AG04450 (cell line): ENCODE measurements at regions not wholly inside any gene's neighbourhood (a gene's known extent, or its start where the extent isn't known, plus 50 kb on each side); places are given as distances from the start of the nearest gene placed in this dataset.

Experiments
- CTCF ChIA-PET: fragments of 300-600, 350-600 bp; formaldehyde crosslinking; extraction: SDS; loops from one replicate; lab custom pipeline; 2022; ENCODE audit warnings: antibody characterized with exemption, inconsistent platforms; lab: Charles Lee
- POLR2A ChIA-PET: fragments of 350-600 bp; formaldehyde crosslinking; extraction: SDS; loops from one replicate; lab custom pipeline; 2021; ENCODE audit warnings: antibody characterized with exemption, inconsistent platforms; lab: Yijun Ruan, JAX
- DNase-seq: peaks from one replicate; pipeline ENCODE4 v3.0.0-alpha.2; 2011; ENCODE audit warnings: low read depth, low spot score
- H3K27ac ChIP-seq: one replicate; pipeline ENCODE4 v1.5.1; 2012; ENCODE audit warnings: low read depth, low read length, control low read depth
- H3K27me3 ChIP-seq: one replicate; pipeline ENCODE4 v1.6.0; 2012; ENCODE audit warnings: low read length; ENCODE audit not compliant: control insufficient read depth, insufficient read depth
- H3K4me3 ChIP-seq: 2 replicates; pipeline ENCODE4 v1.5.1; 2011; ENCODE audit warnings: mild to moderate bottlenecking, low read depth, low read length, control low read depth
- H3K9me3 ChIP-seq: 2 replicates; pipeline ENCODE4 v1.5.1; 2012; ENCODE audit warnings: low read length; ENCODE audit not compliant: control insufficient read depth, insufficient read depth
- TF ChIP-seq, protein P1 (sequence below): IDR thresholded peaks from 2 replicates; pipeline ENCODE4 v1.5.1; 2011; ENCODE audit warnings: low read depth, low read length, control low read depth, inconsistent platforms

DNA sequence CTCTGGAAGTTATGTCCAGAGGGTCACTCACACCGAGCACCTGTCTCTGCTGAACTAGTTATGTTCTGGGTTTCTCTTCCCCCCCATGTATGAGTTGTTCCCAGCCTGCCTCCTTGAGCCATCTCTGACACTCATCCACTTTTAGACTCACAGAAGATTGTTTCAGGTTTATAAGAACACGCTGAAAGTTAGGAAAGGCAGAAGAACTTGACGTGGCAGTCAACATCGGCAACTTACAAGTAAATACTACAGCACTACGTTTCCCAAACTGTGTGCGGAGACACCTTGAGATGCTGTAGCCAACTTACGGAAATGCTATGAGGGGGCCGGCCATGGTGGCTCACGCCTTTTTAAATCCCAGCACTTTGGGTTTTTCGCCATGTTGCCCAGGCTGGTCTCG, 318.0 kb downstream of the ZNF621 start:
- DNase-seq: no peak
- H3K4me3 ChIP-seq: no peak overlapping the region
- H3K27me3 ChIP-seq: no peaks in the 10 kb centered on the region
- H3K9me3 ChIP-seq: no peaks in the 10 kb centered on the region
- TF ChIP-seq, protein P1, sequence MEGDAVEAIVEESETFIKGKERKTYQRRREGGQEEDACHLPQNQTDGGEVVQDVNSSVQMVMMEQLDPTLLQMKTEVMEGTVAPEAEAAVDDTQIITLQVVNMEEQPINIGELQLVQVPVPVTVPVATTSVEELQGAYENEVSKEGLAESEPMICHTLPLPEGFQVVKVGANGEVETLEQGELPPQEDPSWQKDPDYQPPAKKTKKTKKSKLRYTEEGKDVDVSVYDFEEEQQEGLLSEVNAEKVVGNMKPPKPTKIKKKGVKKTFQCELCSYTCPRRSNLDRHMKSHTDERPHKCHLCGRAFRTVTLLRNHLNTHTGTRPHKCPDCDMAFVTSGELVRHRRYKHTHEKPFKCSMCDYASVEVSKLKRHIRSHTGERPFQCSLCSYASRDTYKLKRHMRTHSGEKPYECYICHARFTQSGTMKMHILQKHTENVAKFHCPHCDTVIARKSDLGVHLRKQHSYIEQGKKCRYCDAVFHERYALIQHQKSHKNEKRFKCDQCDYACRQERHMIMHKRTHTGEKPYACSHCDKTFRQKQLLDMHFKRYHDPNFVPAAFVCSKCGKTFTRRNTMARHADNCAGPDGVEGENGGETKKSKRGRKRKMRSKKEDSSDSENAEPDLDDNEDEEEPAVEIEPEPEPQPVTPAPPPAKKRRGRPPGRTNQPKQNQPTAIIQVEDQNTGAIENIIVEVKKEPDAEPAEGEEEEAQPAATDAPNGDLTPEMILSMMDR: no peak
- H3K27ac ChIP-seq: no peak overlapping the region
- CTCF ChIA-PET: no interaction called here
- POLR2A ChIA-PET: no interaction called here

DNA sequence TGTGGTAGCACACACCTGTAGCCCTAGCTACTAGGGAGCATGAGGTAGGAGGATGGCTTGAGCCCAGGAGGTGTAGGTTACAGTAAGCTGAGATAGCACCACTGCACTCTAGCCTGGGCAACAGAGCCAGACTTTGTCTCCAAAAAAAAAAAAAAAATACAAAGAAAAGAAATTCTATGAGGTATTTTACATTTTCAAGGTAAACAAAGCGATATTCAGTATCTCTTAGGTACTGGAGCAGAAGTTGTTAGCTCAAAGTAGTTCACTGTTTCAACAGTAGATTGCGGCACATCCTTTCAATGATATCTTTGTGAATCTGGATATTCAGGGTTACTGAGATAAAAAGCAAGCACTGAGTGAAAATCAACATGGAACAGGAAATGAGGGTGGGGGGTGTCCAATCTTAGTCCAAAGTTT, 318.5 kb downstream of the ZNF621 start:
- H3K4me3 ChIP-seq: no peak overlapping the region
- CTCF ChIA-PET: interaction anchor here (0.6 kb wide), 1 partner anchor 240 kb away, joined by 3 read pairs; no protein-coding TSS in a partner anchor
- no peak for DNase-seq
- H3K9me3 ChIP-seq: no peaks in the 10 kb centered on the region
- TF ChIP-seq, protein P1: no peak
- H3K27ac ChIP-seq: no peak overlapping the region
- POLR2A ChIA-PET: no interaction called here
- no peaks in the 10 kb centered on the region for H3K27me3 ChIP-seq

DNA sequence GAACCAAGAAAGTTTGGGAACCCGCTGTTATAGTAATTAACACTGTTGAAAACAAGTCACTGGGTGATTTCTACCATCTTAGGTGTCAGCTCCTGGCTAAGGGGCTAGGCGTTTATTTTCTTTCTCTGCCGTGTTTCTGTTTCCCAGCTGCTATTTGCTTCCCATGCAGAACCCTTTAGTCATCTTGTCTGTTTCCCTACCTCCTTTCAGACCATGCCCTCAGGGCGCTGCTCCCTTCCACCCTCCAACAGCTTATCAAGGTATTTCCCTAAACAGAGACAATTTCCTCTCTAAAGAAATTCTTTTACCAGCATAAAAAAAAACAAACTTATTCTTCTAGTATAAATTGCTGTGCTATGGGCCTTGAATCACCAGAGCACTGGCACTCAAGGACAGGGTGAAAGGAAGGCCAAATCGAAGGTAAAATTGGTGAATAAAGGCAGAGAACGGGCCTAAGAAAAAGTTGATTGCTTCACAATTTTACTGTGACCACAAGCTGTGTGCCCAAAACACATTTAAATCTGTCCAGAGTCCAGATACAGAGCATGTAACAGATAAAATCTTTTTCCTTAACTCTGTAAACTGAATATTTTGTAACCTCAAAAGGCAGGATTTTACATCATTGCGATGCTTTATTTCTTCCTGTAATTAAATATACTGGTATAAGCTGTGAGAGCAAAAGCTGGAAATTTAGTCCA, 319.2 kb downstream of the ZNF621 start:
- ChIA-PET CTCF (interaction anchor here (0.6 kb wide), 1 partner anchor 241 kb away, joined by 3 read pairs; no protein-coding TSS in a partner anchor), POLR2A (no interaction called here)
- no peak for DNase-seq
- TF ChIP-seq, protein P1: no peak
- Histone ChIP-seq H3K9me3 (no peaks in the 10 kb centered on the region), H3K27ac (no peak overlapping the region), H3K27me3 (no peaks in the 10 kb centered on the region), H3K4me3 (no peak overlapping the region)

DNA sequence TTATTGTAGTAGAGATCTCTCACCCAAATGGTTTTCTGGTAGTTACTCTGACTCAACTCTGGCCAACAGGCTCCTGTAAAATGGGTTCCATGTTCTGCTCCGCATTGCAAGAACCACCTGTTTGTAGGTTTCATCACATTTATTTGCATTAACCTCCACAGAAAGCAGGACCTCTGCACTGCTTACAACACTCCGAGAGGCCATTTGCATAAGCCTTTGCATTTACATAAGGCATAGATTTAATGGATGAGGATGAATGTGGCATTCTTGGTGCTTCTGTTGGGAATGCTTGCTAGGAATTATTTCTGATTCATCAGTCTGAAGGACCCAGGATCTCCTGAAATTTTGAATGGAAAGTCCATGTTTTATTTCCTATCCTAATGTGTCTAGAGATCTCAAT, 320.1 kb downstream of the ZNF621 start:
- ChIA-PET CTCF (no interaction called here), POLR2A (no interaction called here)
- H3K27ac ChIP-seq: no peak overlapping the region
- H3K4me3 ChIP-seq: no peak overlapping the region
- DNase-seq: no peak
- TF ChIP-seq, protein P1: no peak
- no peaks in the 10 kb centered on the region for H3K9me3 ChIP-seq
- no peaks in the 10 kb centered on the region for H3K27me3 ChIP-seq

DNA sequence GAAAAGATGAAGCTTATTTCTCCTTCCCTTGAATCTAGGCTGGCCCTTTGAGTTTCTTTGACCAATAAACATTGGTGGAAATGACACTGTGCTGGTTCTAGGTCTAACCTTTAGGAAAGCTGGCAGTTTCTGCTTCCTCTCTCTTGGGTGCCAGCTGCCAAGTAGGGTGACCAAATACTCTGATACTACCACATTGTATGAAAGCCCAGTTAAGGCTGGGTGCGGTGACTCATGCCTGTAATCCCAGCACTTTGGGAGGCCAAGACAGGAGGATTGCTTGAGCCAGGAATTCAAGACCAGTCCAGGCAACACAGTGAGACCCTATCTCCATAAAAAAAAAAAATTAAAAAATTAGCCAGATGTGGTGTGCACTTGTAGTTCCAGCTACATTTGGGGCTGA, 320.7 kb downstream of the ZNF621 start:
- TF ChIP-seq, protein P1: no peak
- ChIA-PET CTCF (no interaction called here), POLR2A (no interaction called here)
- Histone ChIP-seq H3K27ac (no peak overlapping the region), H3K9me3 (no peaks in the 10 kb centered on the region), H3K27me3 (no peaks in the 10 kb centered on the region), H3K4me3 (no peak overlapping the region)
- no peak for DNase-seq
